IgD-negative memory B cell (primary cell): ENCODE measurements at regions not wholly inside any gene's neighbourhood (a gene's known extent, or its start where the extent isn't known, plus 50 kb on each side); places are given as distances from the start of the nearest gene placed in this dataset.
"Not testable (repeated sequence)": the region's sequence is repeated elsewhere in the genome, so short reads cannot be mapped to it uniquely, and the experiment has no call there.

ENCODE experiments used
- H3K27ac Mint-ChIP-seq, 3 donors: one replicate each; pipeline ENCODE4 v1.8.0; 2020 to 2022; ENCODE audit warnings: mild to moderate bottlenecking in 3 of 3, mixed read lengths in 3 of 3, moderate library complexity in 1 of 3
- H3K27me3 Mint-ChIP-seq: one replicate; pipeline ENCODE4 v1.8.0; 2021; ENCODE audit warnings: mixed read lengths
- H3K36me3 Mint-ChIP-seq: one replicate; pipeline ENCODE4 v1.8.0; 2020; ENCODE audit warnings: mild to moderate bottlenecking, mixed read lengths
- H3K4me1 Mint-ChIP-seq, 3 donors: one replicate each; pipeline ENCODE4 v1.8.0; 2020 to 2022; ENCODE audit warnings: mixed read lengths in 3 of 3, mild to moderate bottlenecking in 1 of 3
- H3K4me3 Mint-ChIP-seq, 4 donors: one replicate each; pipeline ENCODE4 v1.8.0; 2020 to 2022; ENCODE audit warnings: mild to moderate bottlenecking in 4 of 4, mixed read lengths in 4 of 4, moderate library complexity in 3 of 4
- H3K9me3 Mint-ChIP-seq, 3 donors: one replicate each; pipeline ENCODE4 v1.8.0; 2020 to 2021; ENCODE audit warnings: mixed read lengths in 3 of 3, mild to moderate bottlenecking in 1 of 3

GRCh38 chr17:14518919-14519318 lies 218.0 kb downstream of the HS3ST3B1 start:
- not testable (repeated sequence) for H3K9me3 Mint-ChIP-seq, H3K4me1 Mint-ChIP-seq, H3K27ac Mint-ChIP-seq, H3K36me3 Mint-ChIP-seq, H3K4me3 Mint-ChIP-seq, H3K27me3 Mint-ChIP-seq

- no peak overlapping the region for H3K27ac Mint-ChIP-seq
- peaks cover 0 to 2% (median 0%) of the 10 kb centered on the region in 3 donors for H3K9me3 Mint-ChIP-seq
- H3K27me3 Mint-ChIP-seq: no peaks in the 10 kb centered on the region
- H3K36me3 Mint-ChIP-seq: peaks cover 2% of the 10 kb centered on the region
- no peak overlapping the region for H3K4me3 Mint-ChIP-seq
- H3K4me1 Mint-ChIP-seq: no peaks in the 10 kb centered on the region
These were observed 214.1 kb downstream of the HS3ST3B1 start for GRCh38 chr17:14514973-14515372.

- peaks cover 0 to 1% (median 0%) of the 10 kb centered on the region in 3 donors for H3K9me3 Mint-ChIP-seq
- no peaks in the 10 kb centered on the region for H3K4me1 Mint-ChIP-seq
- H3K27ac Mint-ChIP-seq: no peak overlapping the region
- H3K27me3 Mint-ChIP-seq: no peaks in the 10 kb centered on the region
- no peak overlapping the region for H3K4me3 Mint-ChIP-seq
- H3K36me3 Mint-ChIP-seq: peaks cover 2% of the 10 kb centered on the region
These were observed 213.0 kb downstream of the HS3ST3B1 start for GRCh38 chr17:14513835-14514234.

- H3K4me1 Mint-ChIP-seq: no peaks in the 10 kb centered on the region
- H3K27ac Mint-ChIP-seq: no peak overlapping the region
- no peaks in the 10 kb centered on the region for H3K36me3 Mint-ChIP-seq
- peaks cover 0 to 1% (median 0%) of the 10 kb centered on the region in 3 donors for H3K9me3 Mint-ChIP-seq
- peaks cover 2% of the 10 kb centered on the region for H3K27me3 Mint-ChIP-seq
- H3K4me3 Mint-ChIP-seq: no peak overlapping the region
These were observed 209.3 kb downstream of the HS3ST3B1 start for GRCh38 chr17:14510136-14510535.

- Mint-ChIP-seq H3K4me1 (no peaks in the 10 kb centered on the region), H3K9me3 (peaks cover 0 to 1% (median 0%) of the 10 kb centered on the region in 3 donors), H3K27me3 (peaks cover 2% of the 10 kb centered on the region), H3K4me3 (no peak overlapping the region), H3K36me3 (no peaks in the 10 kb centered on the region), H3K27ac (no peak overlapping the region)
These were observed 207.3 kb downstream of the HS3ST3B1 start for GRCh38 chr17:14508156-14508555.

GRCh38 chr17:14506364-14506763 lies 205.5 kb downstream of the HS3ST3B1 start:
- Mint-ChIP-seq H3K4me3 (no peak overlapping the region), H3K9me3 (peaks cover 0 to 1% (median 0%) of the 10 kb centered on the region in 3 donors), H3K4me1 (no peaks in the 10 kb centered on the region), H3K27ac (no peak overlapping the region), H3K36me3 (no peaks in the 10 kb centered on the region), H3K27me3 (peaks cover 4% of the 10 kb centered on the region)

- peaks cover 4% of the 10 kb centered on the region for H3K27me3 Mint-ChIP-seq
- no peaks in the 10 kb centered on the region for H3K36me3 Mint-ChIP-seq
- H3K4me3 Mint-ChIP-seq: no peak overlapping the region
- no peak overlapping the region for H3K27ac Mint-ChIP-seq
- H3K4me1 Mint-ChIP-seq: no peaks in the 10 kb centered on the region
- H3K9me3 Mint-ChIP-seq: peaks cover 0 to 1% (median 0%) of the 10 kb centered on the region in 3 donors
These were observed 204.7 kb downstream of the HS3ST3B1 start for GRCh38 chr17:14505606-14506005.

GRCh38 chr17:14499976-14500375 lies 199.1 kb downstream of the HS3ST3B1 start:
- Mint-ChIP-seq H3K27ac (no peak overlapping the region), H3K4me1 (no peaks in the 10 kb centered on the region), H3K27me3 (peaks cover 6% of the 10 kb centered on the region), H3K9me3 (peaks cover 2 to 7% (median 3%) of the 10 kb centered on the region in 3 donors), H3K4me3 (no peak overlapping the region), H3K36me3 (no peaks in the 10 kb centered on the region)

- Mint-ChIP-seq H3K4me1 (no peaks in the 10 kb centered on the region), H3K27me3 (peaks cover 6% of the 10 kb centered on the region), H3K9me3 (peaks cover 2 to 11% (median 3%) of the 10 kb centered on the region in 3 donors), H3K36me3 (no peaks in the 10 kb centered on the region), H3K4me3 (no peak overlapping the region), H3K27ac (no peak overlapping the region)
These were observed 197.9 kb downstream of the HS3ST3B1 start for GRCh38 chr17:14498812-14499211.

GRCh38 chr17:14494161-14494560 lies 193.3 kb downstream of the HS3ST3B1 start:
- H3K27ac Mint-ChIP-seq: no peak overlapping the region
- H3K4me3 Mint-ChIP-seq: no peak overlapping the region
- H3K4me1 Mint-ChIP-seq: no peaks in the 10 kb centered on the region
- peaks cover 3% of the 10 kb centered on the region for H3K36me3 Mint-ChIP-seq
- H3K27me3 Mint-ChIP-seq: peaks cover 4% of the 10 kb centered on the region
- peaks cover 4 to 11% (median 5%) of the 10 kb centered on the region in 3 donors for H3K9me3 Mint-ChIP-seq

- Mint-ChIP-seq H3K36me3 (peaks cover 3% of the 10 kb centered on the region), H3K27me3 (no peaks in the 10 kb centered on the region), H3K27ac (no peak overlapping the region), H3K4me1 (peaks cover 0 to 2% (median 0%) of the 10 kb centered on the region in 3 donors), H3K4me3 (no peak overlapping the region), H3K9me3 (peaks cover 2 to 4% (median 3%) of the 10 kb centered on the region in 3 donors)
These were observed 189.1 kb downstream of the HS3ST3B1 start for GRCh38 chr17:14489986-14490385.

GRCh38 chr17:14488958-14489550 lies 188.2 kb downstream of the HS3ST3B1 start:
- no peaks in the 10 kb centered on the region for H3K27me3 Mint-ChIP-seq
- peaks cover 0 to 2% (median 0%) of the 10 kb centered on the region in 3 donors for H3K4me1 Mint-ChIP-seq
- peaks cover 0 to 3% (median 2%) of the 10 kb centered on the region in 3 donors for H3K9me3 Mint-ChIP-seq
- H3K27ac Mint-ChIP-seq: no peak overlapping the region
- H3K4me3 Mint-ChIP-seq: no peak overlapping the region
- peaks cover 3% of the 10 kb centered on the region for H3K36me3 Mint-ChIP-seq

GRCh38 chr17:14487068-14487467 lies 186.2 kb downstream of the HS3ST3B1 start:
- no peaks in the 10 kb centered on the region for H3K36me3 Mint-ChIP-seq
- peaks cover 0 to 2% (median 0%) of the 10 kb centered on the region in 3 donors for H3K4me1 Mint-ChIP-seq
- H3K9me3 Mint-ChIP-seq: peaks cover 0 to 4% (median 2%) of the 10 kb centered on the region in 3 donors
- H3K4me3 Mint-ChIP-seq: peak overlapping the region in 1 of 4 donors; percentile 38
- H3K27ac Mint-ChIP-seq: no peak overlapping the region
- H3K27me3 Mint-ChIP-seq: no peaks in the 10 kb centered on the region

GRCh38 chr17:14482715-14483114 lies 181.8 kb downstream of the HS3ST3B1 start:
- H3K27me3 Mint-ChIP-seq: no peaks in the 10 kb centered on the region
- no peaks in the 10 kb centered on the region for H3K36me3 Mint-ChIP-seq
- peaks cover 0 to 3% (median 0%) of the 10 kb centered on the region in 3 donors for H3K4me1 Mint-ChIP-seq

GRCh38 chr17:14481664-14482063 lies 180.8 kb downstream of the HS3ST3B1 start:
- H3K27me3 Mint-ChIP-seq: peaks cover 2% of the 10 kb centered on the region
- H3K4me3 Mint-ChIP-seq: no peak overlapping the region
- peaks cover 0 to 1% (median 0%) of the 10 kb centered on the region in 3 donors for H3K4me1 Mint-ChIP-seq
- H3K36me3 Mint-ChIP-seq: no peaks in the 10 kb centered on the region
- H3K9me3 Mint-ChIP-seq: peaks cover 0 to 5% (median 0%) of the 10 kb centered on the region in 3 donors
- H3K27ac Mint-ChIP-seq: no peak overlapping the region

More at GRCh38 chr17:14482715-14483114, 181.8 kb downstream of the HS3ST3B1 start:
- Mint-ChIP-seq H3K27ac (no peak overlapping the region), H3K4me3 (no peak overlapping the region), H3K9me3 (peaks cover 0 to 5% (median 0%) of the 10 kb centered on the region in 3 donors)

GRCh38 chr17:14474591-14474990 lies 173.7 kb downstream of the HS3ST3B1 start:
- Mint-ChIP-seq H3K9me3 (peaks cover 0 to 4% (median 1%) of the 10 kb centered on the region in 3 donors), H3K27me3 (peaks cover 2% of the 10 kb centered on the region), H3K4me1 (peaks cover 0 to 1% (median 0%) of the 10 kb centered on the region in 3 donors), H3K4me3 (no peak overlapping the region), H3K36me3 (no peaks in the 10 kb centered on the region), H3K27ac (no peak overlapping the region)
